ENCODE measurements at regions not wholly inside any gene's neighbourhood (a gene's known extent, or its start where the extent isn't known, plus 50 kb on each side); places are given as distances from the start of the nearest gene placed in this dataset.

- TF ChIP-seq MAX (IDR thresholded peaks at IDR 0.05): no peak
- no peak for TF ChIP-seq NFIC (IDR thresholded peaks at IDR 0.05)
- no peak for TF ChIP-seq FOXM1 (IDR thresholded peaks at IDR 0.05; ENCODE audit: borderline replicate concordance, low read depth)
- no peak for TF ChIP-seq EP300 (IDR thresholded peaks at IDR 0.05; ENCODE audit: borderline replicate concordance)
- TF ChIP-seq TAF1 (IDR thresholded peaks at IDR 0.05; ENCODE audit: low read depth): no peak
- no peak for TF ChIP-seq CREB1 (IDR thresholded peaks at IDR 0.05; ENCODE audit: low read depth)
- TF ChIP-seq REST (IDR thresholded peaks at IDR 0.05; ENCODE audit: low read depth): no peak
- no peak for TF ChIP-seq EGR1 (IDR thresholded peaks at IDR 0.05)
- no peak for TF ChIP-seq USF1 (IDR thresholded peaks at IDR 0.05)
- no peak for TF ChIP-seq YY1 (IDR thresholded peaks at IDR 0.05; ENCODE audit: low read depth)
- TF ChIP-seq ZBTB7A (IDR thresholded peaks at IDR 0.05; ENCODE audit: low read depth): no peak
- no peak for TF ChIP-seq TEAD4 (IDR thresholded peaks at IDR 0.05)
- no peak for TF ChIP-seq RAD21 (IDR thresholded peaks at IDR 0.05; ENCODE audit: low read depth)
- TF ChIP-seq TCF12 (IDR thresholded peaks at IDR 0.05; ENCODE audit: low read depth): no peak
Observed at GRCh38 chr13:72651144-72651543, 76.3 kb downstream of the MZT1 start.

- no peak for TF ChIP-seq CEBPB (IDR thresholded peaks at IDR 0.05)
- no peak for TF ChIP-seq USF1 (IDR thresholded peaks at IDR 0.05)
- TF ChIP-seq MAX (IDR thresholded peaks at IDR 0.05): no peak
- no peak for TF ChIP-seq EGR1 (IDR thresholded peaks at IDR 0.05)
- no peak for TF ChIP-seq TCF12 (IDR thresholded peaks at IDR 0.05; ENCODE audit: low read depth)
- TF ChIP-seq ZBTB7A (IDR thresholded peaks at IDR 0.05; ENCODE audit: low read depth): no peak
- TF ChIP-seq TAF1 (IDR thresholded peaks at IDR 0.05; ENCODE audit: low read depth): no peak
- TF ChIP-seq RAD21 (IDR thresholded peaks at IDR 0.05; ENCODE audit: low read depth): no peak
- no peak for TF ChIP-seq NFIC (IDR thresholded peaks at IDR 0.05)
- no peak for TF ChIP-seq CREB1 (IDR thresholded peaks at IDR 0.05; ENCODE audit: low read depth)
Observed at GRCh38 chr13:72650051-72650700, 77.3 kb downstream of the MZT1 start.

- TF ChIP-seq TEAD4 (IDR thresholded peaks at IDR 0.05) (no peak), USF1 (IDR thresholded peaks at IDR 0.05) (no peak), CEBPB (IDR thresholded peaks at IDR 0.05) (no peak)
Observed at GRCh38 chr13:72648513-72649065, 78.8 kb downstream of the MZT1 start.

- TF ChIP-seq USF1 (IDR thresholded peaks at IDR 0.05) (no peak), CREB1 (IDR thresholded peaks at IDR 0.05; ENCODE audit: low read depth) (no peak), FOXM1 (IDR thresholded peaks at IDR 0.05; ENCODE audit: borderline replicate concordance, low read depth) (no peak), TCF12 (IDR thresholded peaks at IDR 0.05; ENCODE audit: low read depth) (no peak), NFIC (IDR thresholded peaks at IDR 0.05) (no peak), EGR1 (IDR thresholded peaks at IDR 0.05) (no peak), EP300 (IDR thresholded peaks at IDR 0.05; ENCODE audit: borderline replicate concordance) (no peak), CEBPB (IDR thresholded peaks at IDR 0.05) (no peak), RAD21 (IDR thresholded peaks at IDR 0.05; ENCODE audit: low read depth) (no peak), YY1 (IDR thresholded peaks at IDR 0.05; ENCODE audit: low read depth) (no peak), REST (IDR thresholded peaks at IDR 0.05; ENCODE audit: low read depth) (no peak)
Observed at GRCh38 chr13:72647422-72647821, 80.0 kb downstream of the MZT1 start.

GRCh38 chr13:72645521-72645920 is 81.9 kb downstream of the MZT1 start:
- TF ChIP-seq CEBPB (IDR thresholded peaks at IDR 0.05) (no peak), MAX (IDR thresholded peaks at IDR 0.05) (no peak), TCF12 (IDR thresholded peaks at IDR 0.05; ENCODE audit: low read depth) (no peak), NFIC (IDR thresholded peaks at IDR 0.05) (no peak), EP300 (IDR thresholded peaks at IDR 0.05; ENCODE audit: borderline replicate concordance) (no peak), FOXM1 (IDR thresholded peaks at IDR 0.05; ENCODE audit: borderline replicate concordance, low read depth) (no peak), REST (IDR thresholded peaks at IDR 0.05; ENCODE audit: low read depth) (no peak), RAD21 (IDR thresholded peaks at IDR 0.05; ENCODE audit: low read depth) (no peak), TAF1 (IDR thresholded peaks at IDR 0.05; ENCODE audit: low read depth) (no peak)
